DOHH2 (cell line): ENCODE measurements at regions not wholly inside any gene's neighbourhood (a gene's known extent, or its start where the extent isn't known, plus 50 kb on each side); places are given as distances from the start of the nearest gene placed in this dataset.

Experiments used
- CTCF ChIP-seq: fragments of 200-600 bp; sonication (generic); IDR thresholded peaks from one replicate; pipeline ENCODE4 v1.5.1; 2014; ENCODE audit warnings: antibody characterized with exemption, mild to moderate bottlenecking, low read depth, low read length; ENCODE audit not compliant: poor library complexity, severe bottlenecking
- EZH2phosphoT487 ChIP-seq: fragments of 200-600 bp; sonication (generic); IDR thresholded peaks from 2 replicates; pipeline ENCODE4 v1.6.1; 2017; ENCODE audit warnings: borderline replicate concordance, mild to moderate bottlenecking, antibody characterized with exemption, low read length, moderate library complexity, mixed read lengths

- no peak for TF ChIP-seq CTCF
- no peak for TF ChIP-seq EZH2phosphoT487
These were observed 524.9 kb upstream of the TMEFF2 start for GRCh38 chr2:192719629-192720028.
